ENCODE measurements at regions not wholly inside any gene's neighbourhood (a gene's known extent, or its start where the extent isn't known, plus 50 kb on each side); places are given as distances from the start of the nearest gene placed in this dataset.

DNA sequence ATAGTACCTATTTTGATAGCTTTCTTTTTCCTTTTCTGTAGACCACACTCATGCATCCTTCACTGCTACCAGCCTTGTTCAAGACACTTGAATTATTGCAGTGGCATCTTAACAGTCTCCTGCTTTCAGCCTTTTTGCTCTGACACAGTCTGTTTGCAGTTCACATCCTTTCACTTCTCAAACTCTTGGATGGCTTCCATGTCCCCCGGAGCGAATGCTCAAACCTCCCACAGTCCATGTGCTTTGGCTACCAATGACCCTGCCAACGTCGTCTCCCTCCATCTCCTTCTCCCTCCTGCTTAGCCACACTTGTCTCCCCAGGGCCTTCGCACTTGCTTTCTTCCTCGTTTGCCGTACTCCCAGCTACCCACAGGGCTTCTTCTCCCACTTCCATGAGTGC lies 270.0 kb upstream of the ZFP64 start:
- TF ChIP-seq POLR2A (IDR thresholded peaks at IDR 0.05) = no peak
- TF ChIP-seq CTCF (IDR thresholded peaks at IDR 0.05) = no peak

All from prostate gland (tissue), 2 donors.